ENCODE measurements at regions not wholly inside any gene's neighbourhood (a gene's known extent, or its start where the extent isn't known, plus 50 kb on each side); places are given as distances from the start of the nearest gene placed in this dataset.

GRCh38 chr1:240691909-240692705 is 80.2 kb upstream of the GREM2 start:
- TF ChIP-seq POLR2A (IDR thresholded peaks at IDR 0.05): no peak
- TF ChIP-seq, protein P1, sequence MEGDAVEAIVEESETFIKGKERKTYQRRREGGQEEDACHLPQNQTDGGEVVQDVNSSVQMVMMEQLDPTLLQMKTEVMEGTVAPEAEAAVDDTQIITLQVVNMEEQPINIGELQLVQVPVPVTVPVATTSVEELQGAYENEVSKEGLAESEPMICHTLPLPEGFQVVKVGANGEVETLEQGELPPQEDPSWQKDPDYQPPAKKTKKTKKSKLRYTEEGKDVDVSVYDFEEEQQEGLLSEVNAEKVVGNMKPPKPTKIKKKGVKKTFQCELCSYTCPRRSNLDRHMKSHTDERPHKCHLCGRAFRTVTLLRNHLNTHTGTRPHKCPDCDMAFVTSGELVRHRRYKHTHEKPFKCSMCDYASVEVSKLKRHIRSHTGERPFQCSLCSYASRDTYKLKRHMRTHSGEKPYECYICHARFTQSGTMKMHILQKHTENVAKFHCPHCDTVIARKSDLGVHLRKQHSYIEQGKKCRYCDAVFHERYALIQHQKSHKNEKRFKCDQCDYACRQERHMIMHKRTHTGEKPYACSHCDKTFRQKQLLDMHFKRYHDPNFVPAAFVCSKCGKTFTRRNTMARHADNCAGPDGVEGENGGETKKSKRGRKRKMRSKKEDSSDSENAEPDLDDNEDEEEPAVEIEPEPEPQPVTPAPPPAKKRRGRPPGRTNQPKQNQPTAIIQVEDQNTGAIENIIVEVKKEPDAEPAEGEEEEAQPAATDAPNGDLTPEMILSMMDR (IDR thresholded peaks at IDR 0.05): no peak
